ENCODE measurements at regions not wholly inside any gene's neighbourhood (a gene's known extent, or its start where the extent isn't known, plus 50 kb on each side); places are given as distances from the start of the nearest gene placed in this dataset.
"Not testable (repeated sequence)": the region's sequence is repeated elsewhere in the genome, so short reads cannot be mapped to it uniquely, and the experiment has no call there.

GRCh38 chr18:78825168-78825567, 154.4 kb upstream of the SALL3 start:
- Histone ChIP-seq H3K27me3 (replicated peaks in 1 of 2; ENCODE audit: control insufficient read depth in 2 of 2, extremely low read depth in 1 of 2, insufficient read depth in 2 of 2, low read length in 1 of 2) (peaks cover 0 to 11% of the 10 kb centered on the region in 2 experiments), H3K27ac (ENCODE audit: low read length) (no peak overlapping the region), H3K4me1 (ENCODE audit: control insufficient read depth in 1 of 2, extremely low read depth in 1 of 2, insufficient read depth in 2 of 2, low read length in 2 of 2) (no peaks in the 10 kb centered on the region), H3K4me3 (ENCODE audit: control insufficient read depth in 1 of 2, extremely low read depth in 1 of 2, low read length in 1 of 2) (no peak overlapping the region), H3K36me3 (ENCODE audit: control insufficient read depth in 2 of 2, extremely low read depth in 1 of 2, insufficient read depth in 1 of 2, low read length in 1 of 2) (no peaks in the 10 kb centered on the region), H3K9me3 (no peaks in the 10 kb centered on the region)
- H3K4me1 Mint-ChIP-seq: no peaks in the 10 kb centered on the region
- CTCF ChIA-PET: no interaction called here
- H3K27ac Mint-ChIP-seq: no peak overlapping the region
- DNase-seq: no peak
- no peak overlapping the region for H3K4me3 Mint-ChIP-seq
- POLR2A ChIA-PET: no interaction called here
- no peaks in the 10 kb centered on the region for H3K9me3 Mint-ChIP-seq
- H3K36me3 Mint-ChIP-seq: no peaks in the 10 kb centered on the region
- ATAC-seq (replicated peaks in 1 of 4): no peak
- H3K27me3 Mint-ChIP-seq: peaks cover 0 to 6% of the 10 kb centered on the region in 2 donors
- WGBS (ENCODE audit: insufficient coverage): no CpG with 5 or more reads among the region's 6 CpGs

- H3K27ac ChIP-seq (ENCODE audit: low read length): no peak overlapping the region
- H3K27me3 ChIP-seq (replicated peaks in 1 of 2; ENCODE audit: control insufficient read depth in 2 of 2, extremely low read depth in 1 of 2, insufficient read depth in 2 of 2, low read length in 1 of 2): peaks cover 0 to 13% of the 10 kb centered on the region in 2 experiments
- Mint-ChIP-seq H3K27ac (no peak overlapping the region), H3K4me1 (no peaks in the 10 kb centered on the region), H3K4me3 (no peak overlapping the region), H3K36me3 (no peaks in the 10 kb centered on the region), H3K9me3 (no peaks in the 10 kb centered on the region), H3K27me3 (peaks cover 4 to 11% of the 10 kb centered on the region in 2 donors)
- WGBS (ENCODE audit: insufficient coverage): 86% methylated on average over 3 of the region's 4 CpGs
- ChIA-PET CTCF (no interaction called here), POLR2A (no interaction called here)
- no peak for ATAC-seq (replicated peaks in 1 of 4)
- H3K9me3 ChIP-seq: no peaks in the 10 kb centered on the region
- no peaks in the 10 kb centered on the region for H3K36me3 ChIP-seq (ENCODE audit: control insufficient read depth in 2 of 2, extremely low read depth in 1 of 2, insufficient read depth in 1 of 2, low read length in 1 of 2)
- no peak for DNase-seq
- H3K4me3 ChIP-seq (ENCODE audit: control insufficient read depth in 1 of 2, extremely low read depth in 1 of 2, low read length in 1 of 2): no peak overlapping the region
- H3K4me1 ChIP-seq (ENCODE audit: control insufficient read depth in 1 of 2, extremely low read depth in 1 of 2, insufficient read depth in 2 of 2, low read length in 2 of 2): no peaks in the 10 kb centered on the region
Observed at GRCh38 chr18:78826631-78827030, 153.0 kb upstream of the SALL3 start.

- no peak overlapping the region for H3K27ac ChIP-seq (ENCODE audit: low read length)
- Mint-ChIP-seq H3K27ac (no peak overlapping the region), H3K27me3 (peaks cover 5 to 12% of the 10 kb centered on the region in 2 donors), H3K36me3 (no peaks in the 10 kb centered on the region), H3K9me3 (no peaks in the 10 kb centered on the region), H3K4me1 (no peaks in the 10 kb centered on the region), H3K4me3 (no peak overlapping the region)
- no peak overlapping the region for H3K4me3 ChIP-seq (ENCODE audit: control insufficient read depth in 1 of 2, extremely low read depth in 1 of 2, low read length in 1 of 2)
- POLR2A ChIA-PET: no interaction called here
- H3K9me3 ChIP-seq: no peaks in the 10 kb centered on the region
- H3K36me3 ChIP-seq (ENCODE audit: control insufficient read depth in 2 of 2, extremely low read depth in 1 of 2, insufficient read depth in 1 of 2, low read length in 1 of 2): no peaks in the 10 kb centered on the region
- H3K4me1 ChIP-seq (ENCODE audit: control insufficient read depth in 1 of 2, extremely low read depth in 1 of 2, insufficient read depth in 2 of 2, low read length in 2 of 2): no peaks in the 10 kb centered on the region
- CTCF ChIA-PET: no interaction called here
- ATAC-seq (replicated peaks in 1 of 4) (no peak), DNase-seq (no peak)
- 89% methylated on average over 7 of the region's 10 CpGs for WGBS (ENCODE audit: insufficient coverage)
- peaks cover 0 to 13% of the 10 kb centered on the region in 2 experiments for H3K27me3 ChIP-seq (replicated peaks in 1 of 2; ENCODE audit: control insufficient read depth in 2 of 2, extremely low read depth in 1 of 2, insufficient read depth in 2 of 2, low read length in 1 of 2)
Observed at GRCh38 chr18:78827141-78827540, 152.5 kb upstream of the SALL3 start.

DNA sequence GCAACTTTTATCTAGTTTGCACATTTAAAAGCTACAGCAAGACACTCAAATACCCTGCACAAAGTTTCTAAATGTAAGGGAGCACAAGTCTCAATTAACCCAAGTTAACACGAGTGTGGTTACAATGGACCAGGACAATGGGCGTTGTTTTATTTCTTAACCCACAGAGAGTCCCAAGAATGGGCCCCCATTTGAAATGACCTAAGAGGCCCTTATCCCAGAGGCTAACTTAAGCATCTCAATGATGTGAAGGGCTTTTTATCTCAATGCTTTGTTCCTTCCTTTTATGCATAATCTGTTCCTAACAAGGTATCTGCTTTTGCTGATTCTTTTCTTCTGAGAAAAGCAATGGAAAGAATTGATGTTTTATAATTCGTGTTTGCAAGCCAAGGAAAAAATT, 151.5 kb upstream of the SALL3 start:
- no peaks in the 10 kb centered on the region for H3K4me1 Mint-ChIP-seq
- no peak overlapping the region for H3K4me3 ChIP-seq (ENCODE audit: control insufficient read depth in 1 of 2, extremely low read depth in 1 of 2, low read length in 1 of 2)
- H3K36me3 ChIP-seq (ENCODE audit: control insufficient read depth in 2 of 2, extremely low read depth in 1 of 2, insufficient read depth in 1 of 2, low read length in 1 of 2): no peaks in the 10 kb centered on the region
- ATAC-seq (replicated peaks in 1 of 4) (no peak), DNase-seq (no peak)
- no peak overlapping the region for H3K4me3 Mint-ChIP-seq
- 85% methylated on average over 2 of the region's 3 CpGs for WGBS (ENCODE audit: insufficient coverage)
- no peaks in the 10 kb centered on the region for H3K36me3 Mint-ChIP-seq
- no peak overlapping the region for H3K27ac ChIP-seq (ENCODE audit: low read length)
- ChIA-PET CTCF (interaction anchor here in 1 of 2 donors (0.7 kb wide), 1 partner anchor 55 kb away, joined by 3 read pairs; no protein-coding TSS in a partner anchor), POLR2A (no interaction called here)
- peaks cover 8 to 14% of the 10 kb centered on the region in 2 donors for H3K27me3 Mint-ChIP-seq
- H3K9me3 ChIP-seq: no peaks in the 10 kb centered on the region
- H3K27ac Mint-ChIP-seq: no peak overlapping the region
- peaks cover 0 to 15% of the 10 kb centered on the region in 2 experiments for H3K27me3 ChIP-seq (replicated peaks in 1 of 2; ENCODE audit: control insufficient read depth in 2 of 2, extremely low read depth in 1 of 2, insufficient read depth in 2 of 2, low read length in 1 of 2)
- H3K9me3 Mint-ChIP-seq: no peaks in the 10 kb centered on the region
- no peaks in the 10 kb centered on the region for H3K4me1 ChIP-seq (ENCODE audit: control insufficient read depth in 1 of 2, extremely low read depth in 1 of 2, insufficient read depth in 2 of 2, low read length in 2 of 2)

DNA sequence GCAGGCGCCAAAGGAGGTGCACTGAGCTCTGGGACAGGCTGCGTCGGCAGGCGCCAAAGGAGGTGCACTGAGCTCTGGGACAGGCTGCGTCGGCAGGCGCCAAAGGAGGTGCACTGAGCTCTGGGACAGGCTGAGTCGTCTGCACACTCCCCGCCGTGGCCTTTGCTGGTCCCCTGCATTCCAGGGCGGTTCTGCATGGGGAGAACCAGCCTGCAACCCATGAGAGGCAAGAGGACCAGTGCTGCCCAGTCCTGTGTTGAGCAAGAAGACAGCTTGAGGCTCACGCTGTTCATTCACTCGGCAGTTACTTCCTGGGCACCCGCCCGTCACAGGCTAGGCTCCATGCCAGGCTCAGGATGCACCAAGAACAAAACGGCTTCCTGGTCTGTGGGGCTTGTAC, 150.6 kb upstream of the SALL3 start:
- 71% methylated on average over 16 of the region's 16 CpGs for WGBS (ENCODE audit: insufficient coverage)
- H3K36me3 Mint-ChIP-seq; DNase-seq; H3K4me3 Mint-ChIP-seq; H3K9me3 Mint-ChIP-seq; H3K4me1 ChIP-seq (ENCODE audit: control insufficient read depth in 1 of 2, extremely low read depth in 1 of 2, insufficient read depth in 2 of 2, low read length in 2 of 2); POLR2A ChIA-PET; H3K36me3 ChIP-seq (ENCODE audit: control insufficient read depth in 2 of 2, extremely low read depth in 1 of 2, insufficient read depth in 1 of 2, low read length in 1 of 2); H3K27ac Mint-ChIP-seq; H3K9me3 ChIP-seq; H3K27ac ChIP-seq (ENCODE audit: low read length); H3K4me3 ChIP-seq (ENCODE audit: control insufficient read depth in 1 of 2, extremely low read depth in 1 of 2, low read length in 1 of 2); ATAC-seq (replicated peaks in 1 of 4); H3K4me1 Mint-ChIP-seq: not testable (repeated sequence)
- peaks cover 10 to 12% of the 10 kb centered on the region in 2 donors for H3K27me3 Mint-ChIP-seq
- H3K27me3 ChIP-seq (replicated peaks in 1 of 2; ENCODE audit: control insufficient read depth in 2 of 2, extremely low read depth in 1 of 2, insufficient read depth in 2 of 2, low read length in 1 of 2): peaks cover 0 to 21% of the 10 kb centered on the region in 2 experiments
- CTCF ChIA-PET: interaction anchor here in 1 of 2 donors (0.7 kb wide), 1 partner anchor 56 kb away, joined by 3 read pairs; no protein-coding TSS in a partner anchor

- WGBS (ENCODE audit: insufficient coverage): 92% methylated on average over 2 of the region's 10 CpGs
- DNase-seq (no peak), ATAC-seq (replicated peaks in 1 of 4) (no peak)
- Histone ChIP-seq H3K27ac (ENCODE audit: low read length) (no peak overlapping the region), H3K27me3 (replicated peaks in 1 of 2; ENCODE audit: control insufficient read depth in 2 of 2, extremely low read depth in 1 of 2, insufficient read depth in 2 of 2, low read length in 1 of 2) (peaks cover 0 to 22% of the 10 kb centered on the region in 2 experiments), H3K9me3 (no peaks in the 10 kb centered on the region), H3K4me1 (ENCODE audit: control insufficient read depth in 1 of 2, extremely low read depth in 1 of 2, insufficient read depth in 2 of 2, low read length in 2 of 2) (no peaks in the 10 kb centered on the region), H3K36me3 (ENCODE audit: control insufficient read depth in 2 of 2, extremely low read depth in 1 of 2, insufficient read depth in 1 of 2, low read length in 1 of 2) (no peaks in the 10 kb centered on the region), H3K4me3 (ENCODE audit: control insufficient read depth in 1 of 2, extremely low read depth in 1 of 2, low read length in 1 of 2) (no peak overlapping the region)
- ChIA-PET CTCF (no interaction called here), POLR2A (no interaction called here)
- Mint-ChIP-seq H3K4me1 (no peaks in the 10 kb centered on the region), H3K27me3 (peaks cover 11 to 12% of the 10 kb centered on the region in 2 donors), H3K36me3 (no peaks in the 10 kb centered on the region), H3K27ac (no peak overlapping the region), H3K4me3 (no peak overlapping the region), H3K9me3 (peaks cover 0 to 5% (median 0%) of the 10 kb centered on the region in 3 donors)
Observed at GRCh38 chr18:78830161-78830560, 149.5 kb upstream of the SALL3 start.

DNA sequence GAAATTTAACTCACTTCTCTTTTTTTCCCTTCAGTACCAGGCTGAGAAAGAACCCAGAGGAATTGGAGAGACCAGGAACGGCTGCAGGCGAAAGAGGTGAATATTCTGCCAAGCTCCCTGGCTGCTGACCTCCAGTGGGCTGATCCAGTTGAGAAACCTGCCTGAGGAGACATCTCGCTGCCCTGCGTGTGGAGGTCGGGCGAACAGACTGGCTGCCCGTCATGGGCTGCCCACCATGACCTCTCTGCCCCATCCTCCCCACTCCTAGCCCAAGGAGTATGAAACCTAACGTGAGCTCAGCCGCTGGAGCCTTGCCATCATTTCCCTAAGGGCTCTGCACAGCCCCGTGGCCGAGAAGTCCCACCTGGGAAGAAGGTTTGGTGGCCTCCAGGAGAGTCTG, 148.8 kb upstream of the SALL3 start:
- Histone ChIP-seq H3K27ac (ENCODE audit: low read length) (no peak overlapping the region), H3K9me3 (no peaks in the 10 kb centered on the region), H3K36me3 (ENCODE audit: control insufficient read depth in 2 of 2, extremely low read depth in 1 of 2, insufficient read depth in 1 of 2, low read length in 1 of 2) (no peaks in the 10 kb centered on the region), H3K4me1 (ENCODE audit: control insufficient read depth in 1 of 2, extremely low read depth in 1 of 2, insufficient read depth in 2 of 2, low read length in 2 of 2) (no peaks in the 10 kb centered on the region), H3K4me3 (ENCODE audit: control insufficient read depth in 1 of 2, extremely low read depth in 1 of 2, low read length in 1 of 2) (no peak overlapping the region), H3K27me3 (replicated peaks in 1 of 2; ENCODE audit: control insufficient read depth in 2 of 2, extremely low read depth in 1 of 2, insufficient read depth in 2 of 2, low read length in 1 of 2) (peaks cover 0 to 22% of the 10 kb centered on the region in 2 experiments)
- POLR2A ChIA-PET: no interaction called here
- no peaks in the 10 kb centered on the region for H3K36me3 Mint-ChIP-seq
- peaks cover 11 to 12% of the 10 kb centered on the region in 2 donors for H3K27me3 Mint-ChIP-seq
- H3K27ac Mint-ChIP-seq: no peak overlapping the region
- H3K9me3 Mint-ChIP-seq: peaks cover 0 to 5% (median 2%) of the 10 kb centered on the region in 3 donors
- H3K4me3 Mint-ChIP-seq: no peak overlapping the region
- no peak for ATAC-seq (replicated peaks in 1 of 4)
- WGBS (ENCODE audit: insufficient coverage): 81% methylated on average over 7 of the region's 11 CpGs
- CTCF ChIA-PET: interaction anchor here in 1 of 2 donors (0.6 kb wide), 1 partner anchor 9 kb away, joined by 3 read pairs; no protein-coding TSS in a partner anchor
- DNase-seq: no peak
- no peaks in the 10 kb centered on the region for H3K4me1 Mint-ChIP-seq
